PC-3 (cell line): ENCODE measurements at regions not wholly inside any gene's neighbourhood (a gene's known extent, or its start where the extent isn't known, plus 50 kb on each side); places are given as distances from the start of the nearest gene placed in this dataset.

Experiments used
- EZH2 ChIP-seq: fragments of 300-600 bp; sonication (generic); IDR thresholded peaks from one replicate; pipeline ENCODE4 v1.6.1; 2017; ENCODE audit warnings: antibody characterized with exemption, mild to moderate bottlenecking, low read length; ENCODE audit not compliant: unreplicated experiment
- TF ChIP-seq, protein P1 (sequence below): fragments of 300-600 bp; sonication (generic); conservative IDR thresholded peaks from 2 replicates; pipeline ENCODE4 v1.5.1; 2017; ENCODE audit warnings: antibody characterized with exemption, low read depth, mild to moderate bottlenecking, low read length

DNA sequence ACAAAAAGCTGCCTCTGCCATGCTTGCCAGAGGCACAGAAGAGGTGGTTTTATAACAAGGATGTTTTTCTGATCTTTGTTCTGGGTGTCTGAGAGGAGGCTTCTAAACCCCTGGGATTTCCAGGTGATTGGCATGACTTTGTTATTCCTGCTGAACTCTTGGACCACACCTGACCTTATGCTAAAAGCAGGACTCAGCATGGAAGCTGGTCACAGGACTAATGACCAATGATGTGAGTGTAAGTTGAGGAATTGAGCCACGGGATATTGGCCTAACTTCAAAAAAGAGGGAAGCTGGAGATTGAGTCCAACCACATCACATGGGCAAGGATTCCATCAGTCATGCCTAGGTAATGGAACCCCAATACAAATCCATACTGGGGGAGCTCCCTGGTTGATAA lies 437.9 kb downstream of the POM121L12 start:
- TF ChIP-seq, protein P1, sequence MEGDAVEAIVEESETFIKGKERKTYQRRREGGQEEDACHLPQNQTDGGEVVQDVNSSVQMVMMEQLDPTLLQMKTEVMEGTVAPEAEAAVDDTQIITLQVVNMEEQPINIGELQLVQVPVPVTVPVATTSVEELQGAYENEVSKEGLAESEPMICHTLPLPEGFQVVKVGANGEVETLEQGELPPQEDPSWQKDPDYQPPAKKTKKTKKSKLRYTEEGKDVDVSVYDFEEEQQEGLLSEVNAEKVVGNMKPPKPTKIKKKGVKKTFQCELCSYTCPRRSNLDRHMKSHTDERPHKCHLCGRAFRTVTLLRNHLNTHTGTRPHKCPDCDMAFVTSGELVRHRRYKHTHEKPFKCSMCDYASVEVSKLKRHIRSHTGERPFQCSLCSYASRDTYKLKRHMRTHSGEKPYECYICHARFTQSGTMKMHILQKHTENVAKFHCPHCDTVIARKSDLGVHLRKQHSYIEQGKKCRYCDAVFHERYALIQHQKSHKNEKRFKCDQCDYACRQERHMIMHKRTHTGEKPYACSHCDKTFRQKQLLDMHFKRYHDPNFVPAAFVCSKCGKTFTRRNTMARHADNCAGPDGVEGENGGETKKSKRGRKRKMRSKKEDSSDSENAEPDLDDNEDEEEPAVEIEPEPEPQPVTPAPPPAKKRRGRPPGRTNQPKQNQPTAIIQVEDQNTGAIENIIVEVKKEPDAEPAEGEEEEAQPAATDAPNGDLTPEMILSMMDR = no peak
- TF ChIP-seq EZH2 = no peak
